WI38 (cell line): ENCODE measurements at regions not wholly inside any gene's neighbourhood (a gene's known extent, or its start where the extent isn't known, plus 50 kb on each side); places are given as distances from the start of the nearest gene placed in this dataset.

Experiments used
- H3K4me3 ChIP-seq: 2 replicates; pipeline ENCODE4 v1.5.1; 2011; ENCODE audit warnings: low read depth, mild to moderate bottlenecking, control low read depth, low read length
- TF ChIP-seq, protein P1 (sequence below): IDR thresholded peaks from 2 replicates; pipeline ENCODE4 v1.5.1; 2012; ENCODE audit warnings: low read depth, mild to moderate bottlenecking, control low read depth, low read length

DNA sequence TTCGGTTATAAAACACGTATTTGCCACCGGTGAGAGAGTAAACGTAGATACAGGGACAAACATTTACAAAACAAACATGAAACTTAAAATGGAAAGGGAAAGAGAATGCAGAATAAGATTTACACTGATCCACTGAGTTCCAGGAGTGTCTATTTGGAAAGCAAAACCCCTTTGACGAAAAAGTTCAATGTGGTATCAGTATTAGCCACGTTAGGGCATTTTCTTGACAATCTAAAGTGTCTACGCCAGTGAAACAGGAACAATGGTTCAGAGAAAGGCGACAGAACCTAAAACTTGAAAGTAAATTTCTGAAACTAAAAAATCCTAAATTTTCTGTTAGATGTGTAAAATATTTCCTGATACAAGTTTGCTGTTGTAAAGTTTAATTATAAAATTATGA is 278.5 kb upstream of the TENM3 start:
- no peak overlapping the region for H3K4me3 ChIP-seq
- TF ChIP-seq, protein P1, sequence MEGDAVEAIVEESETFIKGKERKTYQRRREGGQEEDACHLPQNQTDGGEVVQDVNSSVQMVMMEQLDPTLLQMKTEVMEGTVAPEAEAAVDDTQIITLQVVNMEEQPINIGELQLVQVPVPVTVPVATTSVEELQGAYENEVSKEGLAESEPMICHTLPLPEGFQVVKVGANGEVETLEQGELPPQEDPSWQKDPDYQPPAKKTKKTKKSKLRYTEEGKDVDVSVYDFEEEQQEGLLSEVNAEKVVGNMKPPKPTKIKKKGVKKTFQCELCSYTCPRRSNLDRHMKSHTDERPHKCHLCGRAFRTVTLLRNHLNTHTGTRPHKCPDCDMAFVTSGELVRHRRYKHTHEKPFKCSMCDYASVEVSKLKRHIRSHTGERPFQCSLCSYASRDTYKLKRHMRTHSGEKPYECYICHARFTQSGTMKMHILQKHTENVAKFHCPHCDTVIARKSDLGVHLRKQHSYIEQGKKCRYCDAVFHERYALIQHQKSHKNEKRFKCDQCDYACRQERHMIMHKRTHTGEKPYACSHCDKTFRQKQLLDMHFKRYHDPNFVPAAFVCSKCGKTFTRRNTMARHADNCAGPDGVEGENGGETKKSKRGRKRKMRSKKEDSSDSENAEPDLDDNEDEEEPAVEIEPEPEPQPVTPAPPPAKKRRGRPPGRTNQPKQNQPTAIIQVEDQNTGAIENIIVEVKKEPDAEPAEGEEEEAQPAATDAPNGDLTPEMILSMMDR, result no peak

DNA sequence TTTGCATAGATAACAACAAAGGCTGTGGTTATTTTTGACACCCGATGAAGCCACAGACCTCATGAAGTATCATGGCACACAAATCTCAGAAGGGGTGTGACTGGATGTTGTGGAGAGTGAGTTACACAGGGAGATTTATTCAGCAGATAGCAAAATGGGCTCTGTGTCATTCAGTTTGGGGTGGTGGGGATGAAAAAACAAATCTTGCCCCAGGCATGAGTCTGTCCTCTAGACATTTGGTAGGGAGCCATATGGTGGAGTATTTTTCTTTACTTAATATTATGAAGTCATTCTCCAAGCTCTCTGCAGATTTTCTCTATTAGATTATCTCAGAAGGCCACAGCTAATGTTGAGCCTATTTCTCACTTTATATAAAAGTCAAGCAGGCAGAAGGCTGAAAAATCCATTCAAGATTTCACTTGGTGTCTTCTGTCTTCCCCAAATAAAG is 277.1 kb upstream of the TENM3 start:
- H3K4me3 ChIP-seq, result no peak overlapping the region
- TF ChIP-seq, protein P1, result no peak

DNA sequence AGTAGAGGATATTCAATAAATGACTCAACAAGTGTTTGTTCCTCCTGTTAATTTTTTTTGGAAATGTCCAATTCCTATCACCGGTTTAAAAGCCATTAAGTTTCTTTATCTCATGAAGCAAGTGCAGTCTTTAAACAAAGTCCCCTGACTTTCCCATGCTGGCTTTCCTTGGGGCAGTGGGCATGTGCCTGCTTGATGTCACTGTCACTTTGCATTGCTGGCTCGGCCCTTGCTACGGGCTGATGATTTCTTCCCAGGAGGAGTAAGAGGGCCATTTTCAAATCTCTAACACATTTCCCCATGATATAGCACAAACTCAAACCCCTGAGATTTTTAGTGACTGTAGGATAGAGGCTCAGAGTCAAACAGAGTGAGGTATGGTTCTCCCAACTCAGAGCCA is 275.8 kb upstream of the TENM3 start:
- TF ChIP-seq, protein P1, result no peak
- H3K4me3 ChIP-seq, result no peak overlapping the region

DNA sequence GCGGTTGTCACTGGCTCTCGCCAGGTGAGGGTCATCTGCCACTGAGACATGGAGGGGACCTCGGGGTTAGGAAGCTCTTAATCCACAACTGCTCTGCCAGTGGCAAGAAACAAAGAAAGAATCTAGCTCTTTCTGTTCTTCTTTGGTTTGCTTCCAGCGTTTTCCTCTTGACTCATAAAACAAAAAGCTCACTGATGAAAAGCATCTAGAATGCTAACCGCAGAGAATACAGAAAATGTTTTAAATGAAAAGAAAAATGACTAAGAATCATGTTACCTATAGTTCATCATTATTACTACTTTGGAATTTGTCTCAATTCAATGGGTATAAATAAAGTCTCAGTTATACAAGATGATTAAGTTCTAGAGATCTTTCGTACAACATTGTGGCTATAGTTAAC is 274.8 kb upstream of the TENM3 start:
- TF ChIP-seq, protein P1, result no peak
- H3K4me3 ChIP-seq, result no peak overlapping the region

DNA sequence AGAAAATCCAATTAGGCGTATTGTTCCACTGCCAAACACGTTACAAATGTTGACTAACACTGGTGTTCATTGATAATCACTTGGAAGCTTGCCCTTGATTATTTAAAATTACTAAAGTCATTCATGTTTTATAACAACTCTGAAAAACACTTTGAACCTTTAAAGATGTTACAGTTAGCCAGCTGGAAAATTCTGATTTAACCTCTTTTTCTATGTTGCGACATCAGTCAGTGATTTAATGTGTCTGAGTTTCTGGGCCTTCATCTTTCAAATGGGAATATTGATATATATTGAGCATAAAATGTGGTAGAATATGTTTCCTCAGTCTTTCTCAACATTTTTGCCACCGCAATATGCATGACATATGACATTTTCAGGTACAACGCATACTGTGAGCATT is 274.1 kb upstream of the TENM3 start:
- H3K4me3 ChIP-seq, result no peak overlapping the region
- TF ChIP-seq, protein P1, result no peak

DNA sequence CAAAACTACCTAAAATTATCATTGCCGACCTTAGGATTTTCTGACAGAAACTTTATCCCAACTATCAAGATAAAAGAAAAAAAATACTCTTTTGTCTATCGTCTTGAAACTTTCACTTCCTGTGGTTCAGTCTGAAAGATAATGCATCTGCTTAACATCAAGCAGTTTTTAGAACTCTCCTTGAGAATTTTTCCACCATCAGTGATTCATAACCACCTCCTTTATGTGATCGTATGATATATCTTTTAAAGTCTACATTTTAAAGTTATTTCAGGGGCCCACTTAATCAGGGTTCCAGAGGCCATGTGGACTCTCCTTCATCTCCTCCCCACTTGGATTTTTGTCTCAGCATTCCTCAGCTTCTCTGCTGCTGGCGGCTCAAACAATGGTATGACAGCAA is 272.8 kb upstream of the TENM3 start:
- H3K4me3 ChIP-seq, result no peak overlapping the region
- TF ChIP-seq, protein P1, result no peak

DNA sequence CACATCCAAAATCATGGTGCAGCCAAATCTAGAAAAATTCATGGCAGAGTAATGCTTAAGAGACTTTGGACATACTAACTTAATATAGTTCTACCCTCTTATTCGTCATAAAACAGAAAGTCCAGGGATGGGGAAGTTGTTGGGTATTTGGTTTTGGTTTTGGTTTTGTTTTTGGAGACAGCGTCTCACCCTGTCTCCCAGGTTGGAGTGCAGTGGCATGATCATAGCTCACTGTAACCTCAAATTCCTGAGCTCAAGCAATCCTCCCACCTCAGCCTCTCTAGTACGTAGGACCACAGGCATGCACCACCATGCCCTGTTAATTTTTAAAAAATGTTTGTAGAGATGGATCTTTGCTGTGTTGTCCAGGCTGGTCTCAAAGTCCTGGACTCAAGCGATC is 271.8 kb upstream of the TENM3 start:
- H3K4me3 ChIP-seq, result no peak overlapping the region
- TF ChIP-seq, protein P1, result no peak
